ENCODE measurements at regions not wholly inside any gene's neighbourhood (a gene's known extent, or its start where the extent isn't known, plus 50 kb on each side); places are given as distances from the start of the nearest gene placed in this dataset.

GRCh38 chr1:87887100-87887499 is 558.4 kb downstream of the LMO4 start:
- TF ChIP-seq CTCF (IDR thresholded peaks at IDR 0.05; ENCODE audit: low read length), result no peak
- no peak for TF ChIP-seq EZH2 (optimal IDR thresholded peaks at IDR 0.05; ENCODE audit: low read depth, low read length)
- TF ChIP-seq EZH2phosphoT487 (IDR thresholded peaks at IDR 0.05; ENCODE audit: low read length), result no peak
